Hepatocyte (in vitro differentiated cells): ENCODE measurements at regions not wholly inside any gene's neighbourhood (a gene's known extent, or its start where the extent isn't known, plus 50 kb on each side); places are given as distances from the start of the nearest gene placed in this dataset.

Experiments used
- DNase-seq: peaks from one replicate; pipeline ENCODE4 v3.0.0-alpha.2; 2016; ENCODE audit warnings: low spot score
- H2AFZ ChIP-seq: fragments of 200-600 bp; sonication (generic); 2 replicates; pipeline ENCODE4 v1.6.0; 2016; ENCODE audit warnings: antibody characterized with exemption, mild to moderate bottlenecking
- H3K27ac ChIP-seq: fragments of 200-600 bp; sonication (generic); 2 replicates; pipeline ENCODE4 v1.5.1; 2016; ENCODE audit warnings: mild to moderate bottlenecking
- H3K27me3 ChIP-seq: fragments of 200-600 bp; sonication (generic); 2 replicates; pipeline ENCODE4 v1.6.1; 2016
- H3K36me3 ChIP-seq: fragments of 200-600 bp; sonication (generic); replicated peaks from 2 replicates; pipeline ENCODE4 v1.5.1; 2016; ENCODE audit warnings: low read depth; ENCODE audit not compliant: insufficient read depth
- H3K4me1 ChIP-seq: fragments of 200-600 bp; sonication (generic); 2 replicates; pipeline ENCODE4 v1.5.1; 2016; ENCODE audit warnings: mild to moderate bottlenecking, moderate library complexity; ENCODE audit not compliant: insufficient read depth
- H3K4me2 ChIP-seq: fragments of 200-600 bp; sonication (generic); 2 replicates; pipeline ENCODE4 v1.6.0; 2016
- H3K4me3 ChIP-seq: fragments of 200-600 bp; sonication (generic); 2 replicates; pipeline ENCODE4 v1.5.1; 2016; ENCODE audit warnings: mild to moderate bottlenecking
- H3K79me2 ChIP-seq: fragments of 200-600 bp; sonication (generic); 2 replicates; pipeline ENCODE4 v1.6.0; 2017; ENCODE audit warnings: mild to moderate bottlenecking
- H3K9me2 ChIP-seq: fragments of 200-600 bp; sonication (generic); replicated peaks from 2 replicates; pipeline ENCODE4 v1.6.0; 2017; ENCODE audit warnings: mild to moderate bottlenecking; ENCODE audit not compliant: insufficient read depth
- H3K9me3 ChIP-seq: fragments of 200-600 bp; sonication (generic); 2 replicates; pipeline ENCODE4 v1.5.1; 2016; ENCODE audit warnings: low read depth, mild to moderate bottlenecking
- H4K20me1 ChIP-seq: fragments of 200-600 bp; sonication (generic); 2 replicates; pipeline ENCODE4 v1.6.0; 2016; ENCODE audit warnings: mild to moderate bottlenecking; ENCODE audit not compliant: insufficient read depth, poor library complexity, severe bottlenecking
- EZH2 ChIP-seq: fragments of 200-600 bp; sonication (generic); IDR thresholded peaks from 2 replicates; pipeline ENCODE4 v1.6.1; 2016; ENCODE audit warnings: antibody characterized with exemption, mild to moderate bottlenecking, borderline replicate concordance
- EZH2phosphoT487 ChIP-seq: fragments of 200-600 bp; sonication (generic); IDR thresholded peaks from one replicate; pipeline ENCODE4 v1.6.1; 2018; ENCODE audit warnings: antibody characterized with exemption, mild to moderate bottlenecking, low read depth, moderate library complexity; ENCODE audit not compliant: unreplicated experiment, severe bottlenecking
- WGBS: methylation state at CpG from one replicate; pipeline ENCODE4 v1.1.6; 2016; ENCODE audit warnings: low lambda C conversion rate; ENCODE audit errors: missing lambda C conversion rate; 5-methylcytosine and 5-hydroxymethylcytosine counted together
- TF ChIP-seq, protein P1 (sequence below): fragments of 200-600 bp; sonication (generic); IDR thresholded peaks from 2 replicates; pipeline ENCODE4 v1.5.1; 2016; ENCODE audit warnings: antibody characterized with exemption, mild to moderate bottlenecking; ENCODE audit not compliant: poor library complexity

DNA sequence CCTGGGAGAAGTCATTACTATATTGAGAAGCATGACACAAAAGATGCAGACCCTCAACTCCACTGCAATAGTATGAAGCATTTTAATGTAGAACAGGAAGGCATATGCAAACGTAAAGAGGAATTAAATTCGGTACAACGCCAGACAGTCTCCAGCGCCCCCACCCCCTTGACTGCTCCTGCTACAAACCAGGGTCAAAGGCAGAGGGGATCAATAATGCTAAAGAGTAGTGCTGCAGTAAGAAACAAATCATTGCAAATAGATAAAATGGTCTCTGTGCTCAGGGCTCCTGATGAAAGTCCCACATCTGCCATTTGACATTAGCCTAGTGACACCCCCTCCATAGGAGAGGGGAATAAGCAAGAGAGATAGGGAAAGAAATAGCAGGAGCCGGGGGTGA lies 164.9 kb upstream of the BLID start:
- no peaks in the 10 kb centered on the region for H3K9me2 ChIP-seq
- no peak overlapping the region for H2AFZ ChIP-seq
- no peaks in the 10 kb centered on the region for H3K9me3 ChIP-seq
- 76% methylated on average over 5 of the region's 5 CpGs for WGBS
- no peak for DNase-seq
- H3K36me3 ChIP-seq = no peaks in the 10 kb centered on the region
- H3K4me2 ChIP-seq = no peak overlapping the region
- no peaks in the 10 kb centered on the region for H3K27me3 ChIP-seq
- no peaks in the 10 kb centered on the region for H4K20me1 ChIP-seq
- no peaks in the 10 kb centered on the region for H3K79me2 ChIP-seq
- TF ChIP-seq, protein P1, sequence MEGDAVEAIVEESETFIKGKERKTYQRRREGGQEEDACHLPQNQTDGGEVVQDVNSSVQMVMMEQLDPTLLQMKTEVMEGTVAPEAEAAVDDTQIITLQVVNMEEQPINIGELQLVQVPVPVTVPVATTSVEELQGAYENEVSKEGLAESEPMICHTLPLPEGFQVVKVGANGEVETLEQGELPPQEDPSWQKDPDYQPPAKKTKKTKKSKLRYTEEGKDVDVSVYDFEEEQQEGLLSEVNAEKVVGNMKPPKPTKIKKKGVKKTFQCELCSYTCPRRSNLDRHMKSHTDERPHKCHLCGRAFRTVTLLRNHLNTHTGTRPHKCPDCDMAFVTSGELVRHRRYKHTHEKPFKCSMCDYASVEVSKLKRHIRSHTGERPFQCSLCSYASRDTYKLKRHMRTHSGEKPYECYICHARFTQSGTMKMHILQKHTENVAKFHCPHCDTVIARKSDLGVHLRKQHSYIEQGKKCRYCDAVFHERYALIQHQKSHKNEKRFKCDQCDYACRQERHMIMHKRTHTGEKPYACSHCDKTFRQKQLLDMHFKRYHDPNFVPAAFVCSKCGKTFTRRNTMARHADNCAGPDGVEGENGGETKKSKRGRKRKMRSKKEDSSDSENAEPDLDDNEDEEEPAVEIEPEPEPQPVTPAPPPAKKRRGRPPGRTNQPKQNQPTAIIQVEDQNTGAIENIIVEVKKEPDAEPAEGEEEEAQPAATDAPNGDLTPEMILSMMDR = no peak
- no peak overlapping the region for H3K4me3 ChIP-seq
- no peaks in the 10 kb centered on the region for H3K4me1 ChIP-seq
- no peak overlapping the region for H3K27ac ChIP-seq

DNA sequence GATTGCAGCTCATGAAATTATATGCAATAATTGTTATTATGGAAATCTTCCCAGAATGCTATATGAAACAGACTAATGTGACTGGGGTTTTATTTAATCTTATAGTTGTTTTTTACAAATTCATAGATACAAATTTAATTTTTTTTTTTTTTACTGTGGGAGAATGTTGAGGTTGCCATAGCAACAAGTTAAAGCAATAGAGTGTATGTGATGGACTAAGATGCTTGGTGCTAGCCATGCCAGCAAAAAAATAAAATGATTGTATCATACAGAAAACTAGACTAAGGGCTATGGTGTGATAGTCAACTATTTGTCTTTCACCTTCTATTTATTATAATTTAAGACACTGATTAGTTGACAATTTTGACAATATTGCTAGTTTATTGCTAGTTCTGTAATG lies 163.2 kb upstream of the BLID start:
- TF ChIP-seq, protein P1 = no peak
- TF ChIP-seq EZH2phosphoT487 (no peak), EZH2 (no peak)
- DNase-seq = no peak
- no peaks in the 10 kb centered on the region for H3K9me3 ChIP-seq

GRCh38 chr11:122277493-122277892 lies 161.5 kb upstream of the BLID start:
- H3K4me1 ChIP-seq = no peaks in the 10 kb centered on the region
- no peaks in the 10 kb centered on the region for H3K27me3 ChIP-seq
- no peak overlapping the region for H3K4me2 ChIP-seq
- no peaks in the 10 kb centered on the region for H3K36me3 ChIP-seq
- H4K20me1 ChIP-seq = no peaks in the 10 kb centered on the region
- H3K9me3 ChIP-seq = no peaks in the 10 kb centered on the region
- DNase-seq = no peak
- no peaks in the 10 kb centered on the region for H3K9me2 ChIP-seq
- TF ChIP-seq, protein P1 = no peak
- no peak for TF ChIP-seq EZH2
- no peak for TF ChIP-seq EZH2phosphoT487
- H3K4me3 ChIP-seq = no peak overlapping the region
- H2AFZ ChIP-seq = no peak overlapping the region
- 66% methylated on average over 4 of the region's 4 CpGs for WGBS
- no peak overlapping the region for H3K27ac ChIP-seq
- no peaks in the 10 kb centered on the region for H3K79me2 ChIP-seq

More for the DNA sequence above, 163.2 kb upstream of the BLID start:
- no peak overlapping the region for H2AFZ ChIP-seq
- no peaks in the 10 kb centered on the region for H3K27me3 ChIP-seq
- no peaks in the 10 kb centered on the region for H4K20me1 ChIP-seq
- no peak overlapping the region for H3K4me2 ChIP-seq
- H3K79me2 ChIP-seq = no peaks in the 10 kb centered on the region
- no peaks in the 10 kb centered on the region for H3K36me3 ChIP-seq
- no peaks in the 10 kb centered on the region for H3K4me1 ChIP-seq
- no peak overlapping the region for H3K4me3 ChIP-seq
- H3K27ac ChIP-seq = no peak overlapping the region
- H3K9me2 ChIP-seq = no peaks in the 10 kb centered on the region

- no peaks in the 10 kb centered on the region for H3K79me2 ChIP-seq
- WGBS = 100% methylated on average over 1 of the region's 1 CpG
- DNase-seq = no peak
- no peaks in the 10 kb centered on the region for H4K20me1 ChIP-seq
- H3K4me3 ChIP-seq = no peak overlapping the region
- no peak overlapping the region for H3K4me2 ChIP-seq
- TF ChIP-seq EZH2phosphoT487 = no peak
- TF ChIP-seq EZH2 = no peak
- TF ChIP-seq, protein P1 = no peak
- H3K27ac ChIP-seq = no peak overlapping the region
- no peak overlapping the region for H2AFZ ChIP-seq
- H3K4me1 ChIP-seq = no peaks in the 10 kb centered on the region
- H3K9me3 ChIP-seq = no peaks in the 10 kb centered on the region
- no peaks in the 10 kb centered on the region for H3K27me3 ChIP-seq
- H3K36me3 ChIP-seq = no peaks in the 10 kb centered on the region
- no peaks in the 10 kb centered on the region for H3K9me2 ChIP-seq
Observed at GRCh38 chr11:122276221-122276620, 160.2 kb upstream of the BLID start.
